GM23338 (cell line): ENCODE measurements at regions not wholly inside any gene's neighbourhood (a gene's known extent, or its start where the extent isn't known, plus 50 kb on each side); places are given as distances from the start of the nearest gene placed in this dataset.

Experiments
- ATAC-seq: fragments of 200-7000 bp; cut with Tn5 transposase; 3 replicates; pipeline ENCODE4 v1.9.1; 2020
- DNase-seq: peaks from one replicate; pipeline ENCODE4 v3.0.0-alpha.2; 2015; ENCODE audit warnings: low spot score
- H2AFZ ChIP-seq: fragments of 200-600 bp; sonication (generic); 2 replicates; pipeline ENCODE4 v1.8.0; 2016; ENCODE audit warnings: antibody characterized with exemption, mild to moderate bottlenecking, moderate library complexity
- H3F3A ChIP-seq: fragments of 200-600 bp; sonication (generic); replicated peaks from 2 replicates; pipeline ENCODE4 v1.8.0; 2017; ENCODE audit warnings: antibody characterized with exemption, mixed run types, low read depth
- H3K27ac ChIP-seq: fragments of 200-600 bp; sonication (generic); 2 replicates; pipeline ENCODE4 v1.6.1; 2016; ENCODE audit warnings: low read depth
- H3K27me3 ChIP-seq: fragments of 200-600 bp; sonication (generic); 2 replicates; pipeline ENCODE4 v1.8.0; 2016; ENCODE audit warnings: mild to moderate bottlenecking, mixed run types, moderate library complexity; ENCODE audit not compliant: insufficient read depth
- H3K36me3 ChIP-seq: fragments of 200-600 bp; sonication (generic); 2 replicates; pipeline ENCODE4 v1.8.0; 2016; ENCODE audit warnings: mild to moderate bottlenecking; ENCODE audit not compliant: insufficient read depth
- H3K4me1 ChIP-seq: fragments of 200-600 bp; sonication (generic); 2 replicates; pipeline ENCODE4 v1.8.0; 2016; ENCODE audit warnings: mild to moderate bottlenecking, moderate library complexity; ENCODE audit not compliant: insufficient read depth
- H3K4me2 ChIP-seq: fragments of 200-600 bp; sonication (generic); 2 replicates; pipeline ENCODE4 v1.7.1; 2017; ENCODE audit warnings: mixed run types
- H3K4me3 ChIP-seq: fragments of 200-600 bp; sonication (generic); 2 replicates; pipeline ENCODE4 v1.6.1; 2016; ENCODE audit warnings: mixed run types
- H3K79me2 ChIP-seq: fragments of 200-600 bp; sonication (generic); replicated peaks from 2 replicates; pipeline ENCODE4 v1.8.0; 2017; ENCODE audit warnings: mild to moderate bottlenecking; ENCODE audit not compliant: insufficient read depth
- H3K9me2 ChIP-seq: fragments of 200-600 bp; sonication (generic); 2 replicates; pipeline ENCODE4 v1.8.0; 2017; ENCODE audit not compliant: insufficient read depth
- H4K20me1 ChIP-seq: fragments of 200-600 bp; sonication (generic); replicated peaks from 2 replicates; pipeline ENCODE4 v1.8.0; 2017; ENCODE audit warnings: mild to moderate bottlenecking; ENCODE audit not compliant: insufficient read depth
- H3K27ac Mint-ChIP-seq: 2 replicates; pipeline ENCODE4 v1.8.0; 2020; ENCODE audit warnings: inconsistent platforms, mild to moderate bottlenecking, moderate library complexity, mixed read lengths
- H3K27me3 Mint-ChIP-seq: 3 replicates; pipeline ENCODE4 v1.8.0; 2022; ENCODE audit warnings: low read depth, mild to moderate bottlenecking, moderate library complexity, mixed read lengths, inconsistent platforms; ENCODE audit not compliant: insufficient read depth, poor library complexity
- H3K36me3 Mint-ChIP-seq: 3 replicates; pipeline ENCODE4 v1.8.0; 2021; ENCODE audit warnings: low read depth, mild to moderate bottlenecking, inconsistent platforms, moderate library complexity, mixed read lengths
- H3K4me1 Mint-ChIP-seq: 3 replicates; pipeline ENCODE4 v1.8.0; 2020; ENCODE audit warnings: mild to moderate bottlenecking, inconsistent platforms, mixed read lengths
- H3K4me3 Mint-ChIP-seq: 3 replicates; pipeline ENCODE4 v1.8.0; 2021; ENCODE audit warnings: moderate library complexity, mild to moderate bottlenecking, inconsistent platforms, mixed read lengths
- H3K9me3 Mint-ChIP-seq: 3 replicates; pipeline ENCODE4 v1.8.0; 2020; ENCODE audit warnings: moderate library complexity, mild to moderate bottlenecking, inconsistent platforms, mixed read lengths
- CTCF ChIP-seq, 2 experiments: fragments of 200-600 bp in 1 of 2; sonication (generic) in 1 of 2; conservative IDR thresholded peaks; 2 replicates each; pipeline versions ENCODE4 v1.5.1 to v1.6.1; 2016 to 2017; ENCODE audit warnings: antibody characterized with exemption in 2 of 2, low read depth in 2 of 2, mild to moderate bottlenecking in 2 of 2, moderate library complexity in 1 of 2
- EZH2 ChIP-seq: fragments of 200-600 bp; sonication (generic); IDR thresholded peaks from one replicate; pipeline ENCODE4 v1.8.0; 2017; ENCODE audit warnings: antibody characterized with exemption, mild to moderate bottlenecking, low read depth; ENCODE audit not compliant: unreplicated experiment
- EZH2phosphoT487 ChIP-seq: fragments of 200-600 bp; sonication (generic); IDR thresholded peaks from one replicate; pipeline ENCODE4 v1.8.1; 2018; ENCODE audit warnings: antibody characterized with exemption; ENCODE audit not compliant: unreplicated experiment
- POLR2AphosphoS5 ChIP-seq: IDR thresholded peaks from 2 replicates; pipeline ENCODE4 v1.6.1; 2016; ENCODE audit warnings: antibody characterized with exemption, low read depth
- REST ChIP-seq: IDR thresholded peaks from one replicate; pipeline ENCODE4 v1.6.1; 2018; ENCODE audit warnings: antibody characterized with exemption; ENCODE audit not compliant: unreplicated experiment
- STAT1 ChIP-seq: IDR thresholded peaks from one replicate; pipeline ENCODE4 v1.6.1; 2016; ENCODE audit warnings: antibody characterized with exemption; ENCODE audit not compliant: unreplicated experiment
- ZNF114 ChIP-seq: fragments of 250-450 bp; sonication (Bioruptor Pico); IDR thresholded peaks from 2 replicates; pipeline ENCODE4 v1.5.0; 2020; ENCODE audit warnings: mild to moderate bottlenecking, moderate library complexity
- ZNF331 ChIP-seq: fragments of 250-450 bp; sonication (Bioruptor Pico); IDR thresholded peaks from 2 replicates; pipeline ENCODE4 v1.5.0; 2020; ENCODE audit warnings: low read depth, mild to moderate bottlenecking, moderate library complexity
- ZNF462 ChIP-seq: fragments of 250-450 bp; sonication (Bioruptor Pico); IDR thresholded peaks from 2 replicates; pipeline ENCODE4 v1.5.0; 2020; ENCODE audit warnings: mild to moderate bottlenecking, moderate library complexity

- no peak overlapping the region for H3K27ac Mint-ChIP-seq
- no peaks in the 10 kb centered on the region for H3K27me3 ChIP-seq
- no peak overlapping the region for H2AFZ ChIP-seq
- no peaks in the 10 kb centered on the region; the same call in 1 of the 3 replicates for H3K4me1 Mint-ChIP-seq
- H4K20me1 ChIP-seq = no peaks in the 10 kb centered on the region
- H3K36me3 ChIP-seq = no peaks in the 10 kb centered on the region
- H3K9me2 ChIP-seq = no peaks in the 10 kb centered on the region; the same call in 1 of the 2 replicates
- 0 out of 3 replicates have a peak, but pooled peaks cover 3% of the 10 kb centered on the region for H3K36me3 Mint-ChIP-seq
- H3K4me1 ChIP-seq = no peaks in the 10 kb centered on the region
- DNase-seq (no peak), ATAC-seq (no peak)
- no peak for TF ChIP-seq ZNF331 (CRISPR knock-in tag)
- TF ChIP-seq CTCF (conservative IDR thresholded peaks at IDR 0.05; ENCODE audit: low read depth in 2 of 2) = no peak
- TF ChIP-seq EZH2phosphoT487 = no peak
- no peak for TF ChIP-seq POLR2AphosphoS5
- TF ChIP-seq REST = no peak
- TF ChIP-seq STAT1 = no peak
- no peak for TF ChIP-seq ZNF462 (CRISPR knock-in tag)
- no peak for TF ChIP-seq ZNF114 (CRISPR knock-in tag)
- no peak for TF ChIP-seq EZH2
- no peaks in the 10 kb centered on the region for H3K79me2 ChIP-seq
- no peak overlapping the region for H3K4me3 Mint-ChIP-seq
- peaks cover 2% of the 10 kb centered on the region for H3K27me3 Mint-ChIP-seq
- H3K27ac ChIP-seq = no peak overlapping the region
- no peak overlapping the region for H3K4me2 ChIP-seq
- H3K4me3 ChIP-seq = no peak overlapping the region
- H3F3A ChIP-seq = no peaks in the 10 kb centered on the region
- peaks cover 18% of the 10 kb centered on the region for H3K9me3 Mint-ChIP-seq
Observed at GRCh38 chr5:64108674-64109073, 57.0 kb upstream of the RNF180 start.
